ENCODE measurements at regions not wholly inside any gene's neighbourhood (a gene's known extent, or its start where the extent isn't known, plus 50 kb on each side); places are given as distances from the start of the nearest gene placed in this dataset.

GRCh38 chr4:115365185-115365584, 251.8 kb upstream of the NDST4 start:
- Histone ChIP-seq H3K4me3 (no peak overlapping the region), H3K27ac (no peak overlapping the region), H3K4me1 (no peaks in the 10 kb centered on the region), H3K27me3 (no peaks in the 10 kb centered on the region), H3K9me3 (peaks cover 0 to 8% of the 10 kb centered on the region in 2 donors), H3K36me3 (no peaks in the 10 kb centered on the region)
- ATAC-seq, result no peak
- TF ChIP-seq CTCF (IDR thresholded peaks at IDR 0.05), result no peak
- DNase-seq, result peak in 1 of 4 donors; percentile 38
- intact Hi-C loops (cut with DNase I), result no loop called here

GRCh38 chr4:115361781-115362180, 248.4 kb upstream of the NDST4 start:
- H3K9me3 ChIP-seq, result peaks cover 0 to 12% of the 10 kb centered on the region in 2 donors
- DNase-seq, result no peak
- ATAC-seq, result no peak

GRCh38 chr4:115360431-115360830, 247.0 kb upstream of the NDST4 start:
- ATAC-seq, result no peak
- no peaks in the 10 kb centered on the region for H3K36me3 ChIP-seq
- no peak for DNase-seq
- no peak overlapping the region for H3K27ac ChIP-seq
- TF ChIP-seq CTCF (IDR thresholded peaks at IDR 0.05), result no peak
- no peak overlapping the region for H3K4me3 ChIP-seq
- intact Hi-C loops (cut with DNase I), result no loop called here
- no peaks in the 10 kb centered on the region for H3K4me1 ChIP-seq
- H3K27me3 ChIP-seq, result no peaks in the 10 kb centered on the region
- H3K9me3 ChIP-seq, result peaks cover 0 to 6% of the 10 kb centered on the region in 2 donors

More at GRCh38 chr4:115361781-115362180, 248.4 kb upstream of the NDST4 start:
- no peaks in the 10 kb centered on the region for H3K36me3 ChIP-seq
- H3K27ac ChIP-seq, result no peak overlapping the region
- intact Hi-C loops (cut with DNase I), result no loop called here
- no peak for TF ChIP-seq CTCF (IDR thresholded peaks at IDR 0.05)
- H3K4me1 ChIP-seq, result no peaks in the 10 kb centered on the region
- no peaks in the 10 kb centered on the region for H3K27me3 ChIP-seq
- no peak overlapping the region for H3K4me3 ChIP-seq

GRCh38 chr4:115357776-115358175, 244.4 kb upstream of the NDST4 start:
- Histone ChIP-seq H3K4me3 (no peak overlapping the region), H3K4me1 (no peaks in the 10 kb centered on the region), H3K27ac (no peak overlapping the region), H3K27me3 (no peaks in the 10 kb centered on the region), H3K36me3 (no peaks in the 10 kb centered on the region), H3K9me3 (peaks cover 0 to 29% of the 10 kb centered on the region in 2 donors)
- ATAC-seq, result no peak
- TF ChIP-seq CTCF (IDR thresholded peaks at IDR 0.05), result no peak
- no peak for DNase-seq
- intact Hi-C loops (cut with DNase I), result no loop called here

- no peak overlapping the region for H3K4me3 ChIP-seq
- ATAC-seq, result no peak
- H3K27ac ChIP-seq, result no peak overlapping the region
- H3K27me3 ChIP-seq, result no peaks in the 10 kb centered on the region
- no peak for DNase-seq
- H3K4me1 ChIP-seq, result no peaks in the 10 kb centered on the region
- no peak for TF ChIP-seq CTCF (IDR thresholded peaks at IDR 0.05)
- peaks cover 0 to 39% of the 10 kb centered on the region in 2 donors for H3K9me3 ChIP-seq
- intact Hi-C loops (cut with DNase I), result no loop called here
- no peaks in the 10 kb centered on the region for H3K36me3 ChIP-seq
These were observed 242.8 kb upstream of the NDST4 start for GRCh38 chr4:115356176-115356575.

All from left lung (tissue), 4 donors.